C4-2B (cell line): ENCODE measurements at regions not wholly inside any gene's neighbourhood (a gene's known extent, or its start where the extent isn't known, plus 50 kb on each side); places are given as distances from the start of the nearest gene placed in this dataset.

Experiments used
- ZFX ChIP-seq: fragments of 450-650 bp; IDR thresholded peaks from 2 replicates; pipeline ENCODE4 v1.6.1; 2017
- TF ChIP-seq, protein P1 (sequence below): fragments of 450-650 bp; conservative IDR thresholded peaks from 2 replicates; pipeline ENCODE4 v1.5.1; 2017; ENCODE audit warnings: mild to moderate bottlenecking

DNA sequence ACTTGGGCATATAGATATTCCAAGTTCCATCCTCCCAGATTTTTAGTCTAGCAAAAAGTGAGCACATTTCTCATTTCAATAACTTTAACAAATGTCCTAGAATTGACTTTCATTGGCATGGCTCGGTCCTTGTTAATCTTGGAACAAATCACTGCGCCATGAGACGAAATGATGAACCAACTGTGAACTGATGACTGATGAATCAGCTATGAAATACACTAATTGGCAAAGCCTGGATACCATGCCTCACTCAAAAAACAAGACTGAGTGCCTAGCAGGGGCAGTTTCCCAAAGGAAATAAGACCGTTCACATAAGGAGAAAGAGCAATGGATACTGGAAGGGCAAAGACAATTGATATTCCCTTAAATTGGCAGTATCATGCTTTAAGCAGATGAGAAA, 248.6 kb upstream of the VEGFC start:
- TF ChIP-seq, protein P1, sequence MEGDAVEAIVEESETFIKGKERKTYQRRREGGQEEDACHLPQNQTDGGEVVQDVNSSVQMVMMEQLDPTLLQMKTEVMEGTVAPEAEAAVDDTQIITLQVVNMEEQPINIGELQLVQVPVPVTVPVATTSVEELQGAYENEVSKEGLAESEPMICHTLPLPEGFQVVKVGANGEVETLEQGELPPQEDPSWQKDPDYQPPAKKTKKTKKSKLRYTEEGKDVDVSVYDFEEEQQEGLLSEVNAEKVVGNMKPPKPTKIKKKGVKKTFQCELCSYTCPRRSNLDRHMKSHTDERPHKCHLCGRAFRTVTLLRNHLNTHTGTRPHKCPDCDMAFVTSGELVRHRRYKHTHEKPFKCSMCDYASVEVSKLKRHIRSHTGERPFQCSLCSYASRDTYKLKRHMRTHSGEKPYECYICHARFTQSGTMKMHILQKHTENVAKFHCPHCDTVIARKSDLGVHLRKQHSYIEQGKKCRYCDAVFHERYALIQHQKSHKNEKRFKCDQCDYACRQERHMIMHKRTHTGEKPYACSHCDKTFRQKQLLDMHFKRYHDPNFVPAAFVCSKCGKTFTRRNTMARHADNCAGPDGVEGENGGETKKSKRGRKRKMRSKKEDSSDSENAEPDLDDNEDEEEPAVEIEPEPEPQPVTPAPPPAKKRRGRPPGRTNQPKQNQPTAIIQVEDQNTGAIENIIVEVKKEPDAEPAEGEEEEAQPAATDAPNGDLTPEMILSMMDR: no peak
- TF ChIP-seq ZFX: no peak
